ENCODE measurements at regions not wholly inside any gene's neighbourhood (a gene's known extent, or its start where the extent isn't known, plus 50 kb on each side); places are given as distances from the start of the nearest gene placed in this dataset.

GRCh38 chr5:38164776-38165399 is 93.5 kb upstream of the EGFLAM start:
- no peak for TF ChIP-seq CTCF (IDR thresholded peaks at IDR 0.05; ENCODE audit: control extremely low read depth, extremely low read depth)
- ATAC-seq (ENCODE audit: insufficient read depth, low FRiP score) (no peak), DNase-seq (no peak)
- Histone ChIP-seq H3K4me1 (ENCODE audit: control insufficient read depth in 5 of 5, insufficient read depth in 5 of 5, low read length in 5 of 5) (no peaks in the 10 kb centered on the region), H3K27me3 (ENCODE audit: control insufficient read depth in 3 of 3, insufficient read depth in 3 of 3, low read length in 2 of 3) (peaks cover 0 to 2% (median 0%) of the 10 kb centered on the region in 3 donors), H3K4me3 (no peak overlapping the region), H3K36me3 (ENCODE audit: control insufficient read depth in 4 of 4, insufficient read depth in 4 of 4, low read length in 4 of 4) (no peaks in the 10 kb centered on the region), H3K9me3 (ENCODE audit: control insufficient read depth in 4 of 4, insufficient read depth in 3 of 4, low read length in 3 of 4) (no peaks in the 10 kb centered on the region), H3K27ac (ENCODE audit: low read depth in 1 of 2, low read length in 1 of 2) (no peak overlapping the region), H3K9ac (ENCODE audit: insufficient read depth in 1 of 2, low read length in 2 of 2) (no peak overlapping the region)
- WGBS, 2 donors: 44 to 54% methylated on average over 4 of the region's 4 CpGs

- WGBS, 2 donors: 66 to 83% methylated on average over 4 of the region's 4 CpGs
- no peak for ATAC-seq (ENCODE audit: insufficient read depth, low FRiP score)
Observed at GRCh38 chr5:38163636-38164237, 94.6 kb upstream of the EGFLAM start.

GRCh38 chr5:38162625-38163024 is 95.7 kb upstream of the EGFLAM start:
- WGBS, 2 donors: 83 to 84% methylated on average over 4 of the region's 4 CpGs
- Histone ChIP-seq H3K9me3 (ENCODE audit: control insufficient read depth in 4 of 4, insufficient read depth in 3 of 4, low read length in 3 of 4) (no peaks in the 10 kb centered on the region), H3K4me1 (ENCODE audit: control insufficient read depth in 5 of 5, insufficient read depth in 5 of 5, low read length in 5 of 5) (no peaks in the 10 kb centered on the region), H3K36me3 (ENCODE audit: control insufficient read depth in 4 of 4, insufficient read depth in 4 of 4, low read length in 4 of 4) (no peaks in the 10 kb centered on the region), H3K4me3 (no peak overlapping the region), H3K9ac (ENCODE audit: insufficient read depth in 1 of 2, low read length in 2 of 2) (no peak overlapping the region), H3K27me3 (ENCODE audit: control insufficient read depth in 3 of 3, insufficient read depth in 3 of 3, low read length in 2 of 3) (no peaks in the 10 kb centered on the region), H3K27ac (ENCODE audit: low read depth in 1 of 2, low read length in 1 of 2) (no peak overlapping the region)
- no peak for DNase-seq
- no peak for TF ChIP-seq CTCF (IDR thresholded peaks at IDR 0.05; ENCODE audit: control extremely low read depth, extremely low read depth)
- no peak for ATAC-seq (ENCODE audit: insufficient read depth, low FRiP score)

More at GRCh38 chr5:38163636-38164237, 94.6 kb upstream of the EGFLAM start:
- Histone ChIP-seq H3K9ac (ENCODE audit: insufficient read depth in 1 of 2, low read length in 2 of 2) (no peak overlapping the region), H3K27ac (ENCODE audit: low read depth in 1 of 2, low read length in 1 of 2) (no peak overlapping the region), H3K27me3 (ENCODE audit: control insufficient read depth in 3 of 3, insufficient read depth in 3 of 3, low read length in 2 of 3) (no peaks in the 10 kb centered on the region), H3K9me3 (ENCODE audit: control insufficient read depth in 4 of 4, insufficient read depth in 3 of 4, low read length in 3 of 4) (no peaks in the 10 kb centered on the region), H3K4me1 (ENCODE audit: control insufficient read depth in 5 of 5, insufficient read depth in 5 of 5, low read length in 5 of 5) (no peaks in the 10 kb centered on the region), H3K4me3 (no peak overlapping the region), H3K36me3 (ENCODE audit: control insufficient read depth in 4 of 4, insufficient read depth in 4 of 4, low read length in 4 of 4) (no peaks in the 10 kb centered on the region)
- no peak for TF ChIP-seq CTCF (IDR thresholded peaks at IDR 0.05; ENCODE audit: control extremely low read depth, extremely low read depth)
- no peak for DNase-seq
